HG03521 (cell line): ENCODE measurements at regions not wholly inside any gene's neighbourhood (a gene's known extent, or its start where the extent isn't known, plus 50 kb on each side); places are given as distances from the start of the nearest gene placed in this dataset.
"Not testable (repeated sequence)": the region's sequence is repeated elsewhere in the genome, so short reads cannot be mapped to it uniquely, and the experiment has no call there.

Experiments used
- ATAC-seq: cut with Tn5 transposase; IDR thresholded peaks from one replicate; pipeline ENCODE4 v1.9.1; 2021; ENCODE audit warnings: mild to moderate bottlenecking, moderate library complexity; ENCODE audit not compliant: unreplicated experiment

DNA sequence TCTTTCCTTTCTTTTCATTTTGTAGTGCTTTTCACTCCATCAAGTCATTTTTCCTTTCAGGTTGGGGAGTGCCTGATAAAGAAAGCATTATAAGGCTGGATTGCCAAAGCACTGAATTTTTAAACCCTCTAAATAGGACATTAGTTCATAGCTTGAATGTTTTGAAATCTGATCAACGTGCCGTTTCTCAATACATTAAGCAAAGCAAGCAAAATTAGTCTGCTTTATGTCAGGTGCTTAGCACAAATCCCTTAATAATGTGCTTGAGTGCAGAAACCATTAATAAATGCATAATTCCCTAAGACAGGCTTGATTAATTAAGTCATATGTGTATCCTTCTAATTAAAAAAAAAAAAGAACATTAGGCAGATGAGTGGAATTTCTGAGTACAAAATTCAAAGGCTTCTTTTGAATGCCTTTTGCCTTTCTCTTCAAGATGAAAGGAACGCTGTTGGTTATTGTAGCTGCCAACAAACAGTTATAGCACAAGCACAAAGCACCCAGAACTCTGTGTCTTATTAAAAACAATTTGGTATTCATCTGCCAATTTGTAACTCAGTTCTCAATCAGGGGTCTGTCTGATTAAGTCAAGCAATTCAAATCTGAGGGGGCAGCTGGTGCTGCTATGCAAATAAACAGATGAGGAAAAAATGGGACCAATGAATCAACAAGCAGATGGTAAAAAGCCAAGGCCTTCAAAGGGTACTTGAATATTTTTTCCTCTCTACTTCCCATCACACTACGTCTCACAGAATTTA is 233.7 kb downstream of the TLE1 start:
- ATAC-seq: no peak

DNA sequence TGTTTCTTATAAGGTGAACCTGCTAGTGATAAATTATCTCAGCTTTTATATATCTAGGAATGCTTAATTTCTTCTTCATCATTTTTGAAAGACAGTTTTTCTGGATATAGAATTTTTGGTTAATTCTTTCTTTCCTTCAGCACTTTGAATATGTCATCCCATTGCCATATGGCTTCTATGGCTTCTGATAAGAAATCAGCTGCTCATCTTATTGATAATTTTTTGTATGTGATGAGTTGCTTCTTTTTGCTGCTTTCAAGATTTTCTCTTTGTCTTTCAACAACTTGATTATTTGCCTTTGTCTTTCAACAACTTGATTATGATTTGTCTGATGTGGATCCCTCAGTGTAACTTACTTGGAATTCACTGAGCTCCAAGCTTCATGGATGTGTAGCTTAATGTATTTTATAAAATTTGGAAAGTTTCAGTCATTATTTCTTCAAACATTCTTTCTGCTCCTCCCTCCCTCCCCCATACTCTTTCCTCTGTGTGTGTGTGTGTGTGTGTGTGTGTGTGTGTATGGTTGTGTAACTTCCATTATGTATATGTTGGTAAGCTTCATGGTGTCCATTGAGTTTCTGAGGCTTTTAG is 243.9 kb downstream of the TLE1 start:
- ATAC-seq: no peak

DNA sequence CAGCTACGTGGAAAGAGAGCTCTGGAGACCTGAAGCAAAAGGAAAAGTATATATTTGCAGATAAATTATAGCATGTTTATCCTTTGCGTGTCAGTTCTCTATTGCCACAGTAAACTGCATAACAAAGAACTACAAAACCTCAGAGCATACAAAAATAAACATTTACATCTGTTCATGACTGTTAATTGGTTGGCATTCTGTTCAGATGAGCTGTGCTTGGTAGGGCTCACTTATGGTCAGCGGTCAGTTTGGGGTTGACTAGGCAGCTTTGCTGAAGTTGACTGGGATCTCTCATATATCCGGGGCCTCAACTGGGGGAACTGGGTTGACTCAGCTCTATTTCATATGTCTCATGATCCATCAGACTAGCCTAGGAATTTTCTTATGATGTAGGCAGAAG is 257.7 kb downstream of the TLE1 start:
- ATAC-seq: no peak

DNA sequence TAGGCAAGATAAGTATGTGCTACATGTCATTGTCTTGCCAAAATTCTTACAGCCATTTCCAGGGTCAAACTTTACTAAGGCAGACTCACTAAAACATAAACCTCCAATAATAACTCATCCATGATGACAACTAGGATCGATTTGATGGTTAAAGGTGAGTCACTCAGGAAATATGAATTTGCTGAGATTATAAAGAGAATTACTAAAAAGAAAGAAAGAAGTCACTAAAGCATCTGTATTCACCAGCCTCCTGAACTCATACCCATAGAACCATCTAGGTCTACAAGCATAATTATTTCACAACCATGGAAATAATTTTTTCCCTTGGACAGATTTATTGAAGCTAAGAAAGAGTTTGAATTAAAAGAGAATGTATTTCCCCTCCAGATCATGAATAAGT is 258.6 kb downstream of the TLE1 start:
- ATAC-seq: no peak

DNA sequence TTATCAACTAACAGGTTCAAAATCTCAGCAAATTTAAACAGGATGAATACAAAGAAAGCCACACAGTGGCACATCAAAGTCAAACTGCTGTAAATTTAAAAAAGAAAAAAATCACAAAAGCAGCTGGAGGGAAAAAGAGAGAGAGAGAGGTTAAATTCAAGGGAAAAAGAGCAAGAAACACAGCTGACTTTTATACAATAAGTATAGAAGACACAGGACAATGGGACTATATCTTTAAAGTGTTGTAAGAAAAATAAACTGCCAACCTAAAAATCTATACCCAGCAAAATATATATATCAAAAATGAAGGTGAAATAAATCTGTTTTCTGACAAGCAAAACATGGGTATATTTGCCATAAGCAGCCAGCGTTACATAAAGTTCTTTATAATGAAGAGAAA is 261.5 kb downstream of the TLE1 start:
- no peak for ATAC-seq

DNA sequence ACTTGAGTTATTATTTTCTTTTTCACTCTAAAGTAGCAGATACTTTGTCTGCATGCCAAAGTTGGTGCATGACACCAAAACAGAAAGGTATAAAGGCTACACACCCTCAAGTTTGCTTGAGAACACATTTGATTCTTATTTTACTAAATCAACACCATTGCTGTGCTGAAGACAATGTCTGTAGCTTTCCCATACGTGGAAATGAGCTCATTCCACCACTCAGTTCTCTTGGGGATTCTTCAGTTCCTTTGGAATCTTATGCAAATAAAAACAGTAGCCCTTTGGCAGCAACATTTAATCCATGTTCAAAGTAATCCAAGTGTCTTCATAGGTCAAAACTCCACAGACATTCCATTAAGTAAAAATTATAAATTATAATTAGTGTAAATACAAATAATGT is 264.9 kb downstream of the TLE1 start:
- ATAC-seq: no peak

DNA sequence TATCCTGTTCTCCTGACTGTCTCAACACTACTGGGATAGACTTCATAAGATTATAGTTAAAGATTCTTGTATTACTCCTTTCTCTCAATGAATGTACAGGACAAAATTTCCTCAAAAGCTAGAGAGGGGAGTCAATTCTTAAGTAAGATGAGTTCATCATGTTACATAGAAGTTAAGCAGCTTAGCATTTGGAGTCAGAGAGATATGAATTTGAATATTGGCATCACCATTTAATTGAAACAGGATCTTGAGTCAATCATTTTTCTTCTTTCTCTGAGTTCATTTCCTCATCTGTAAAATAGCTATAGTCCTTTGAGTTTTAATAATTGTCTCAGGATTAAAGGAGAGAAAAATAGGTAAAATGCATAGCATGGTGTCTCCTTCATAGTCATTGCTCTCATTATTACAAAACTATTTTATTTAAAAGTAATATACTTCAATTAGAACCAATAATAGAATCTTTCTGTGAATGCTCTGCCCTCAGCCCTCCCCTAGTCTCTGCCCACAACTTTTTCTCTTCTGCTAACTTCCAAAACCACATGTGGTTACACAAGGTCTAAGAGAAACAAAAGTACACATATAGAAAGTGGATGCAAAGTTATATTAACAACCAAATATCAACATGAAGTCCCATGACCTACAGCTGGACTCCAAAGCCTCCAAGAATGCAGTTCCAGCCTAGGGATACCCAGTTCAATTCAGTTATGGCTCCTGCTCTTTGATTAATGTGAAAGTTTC is 265.6 kb downstream of the TLE1 start:
- ATAC-seq: no peak

DNA sequence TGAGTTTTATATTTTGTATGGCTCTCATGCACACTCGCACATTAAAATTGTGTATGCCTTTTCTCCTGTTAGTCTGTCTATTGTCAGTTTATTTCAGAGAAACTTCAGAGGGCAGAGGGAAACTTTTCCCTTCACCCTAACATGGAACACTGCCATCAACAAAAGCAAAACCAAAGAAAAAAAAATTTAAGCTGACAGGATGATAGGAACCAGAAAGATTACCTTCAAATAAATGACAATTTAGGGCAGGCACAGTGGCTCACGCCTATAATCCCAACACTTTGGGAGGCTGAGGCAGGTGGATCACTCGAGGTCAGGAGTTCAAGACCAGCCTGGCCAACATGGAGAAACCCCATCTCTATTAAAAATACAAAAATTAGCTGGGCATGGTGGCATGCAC is 268.3 kb downstream of the TLE1 start:
- not testable (repeated sequence) for ATAC-seq

DNA sequence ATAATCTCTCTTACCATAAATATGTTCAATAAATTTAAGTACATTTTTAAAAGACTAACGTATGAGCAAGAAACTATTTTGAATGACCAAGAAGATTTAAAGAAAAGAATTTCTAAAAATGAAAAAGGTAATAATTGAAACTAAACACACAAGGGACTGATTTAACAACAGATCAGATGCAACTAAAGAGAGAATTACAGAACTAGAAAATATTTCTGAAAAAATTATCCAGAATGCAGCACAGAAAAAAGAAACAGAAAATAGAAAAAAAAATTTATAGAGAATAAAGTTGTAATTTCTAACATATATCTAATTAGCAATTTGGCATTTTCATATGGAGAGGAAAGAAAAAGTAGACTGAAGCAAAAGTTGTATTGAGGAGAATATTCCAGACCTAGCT is 269.3 kb downstream of the TLE1 start:
- no peak for ATAC-seq

DNA sequence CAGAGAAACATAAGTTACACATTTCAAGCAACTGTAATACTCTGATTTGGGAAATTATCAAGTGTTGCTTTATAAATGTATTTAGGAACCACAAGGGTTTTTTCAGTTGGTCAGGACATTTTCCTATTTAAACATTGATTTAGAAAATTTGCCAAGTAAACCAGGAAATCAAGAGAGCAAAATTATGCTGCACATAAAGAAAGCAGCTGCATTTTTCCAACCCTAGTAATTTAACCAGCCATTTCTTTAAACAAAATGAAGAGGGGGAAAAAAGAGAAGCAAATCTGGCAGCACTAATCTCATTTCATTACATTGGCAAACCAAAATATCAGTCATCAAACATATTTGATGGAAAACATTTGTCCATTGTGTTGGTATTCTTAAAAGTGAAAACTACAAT is 271.4 kb downstream of the TLE1 start:
- no peak for ATAC-seq

DNA sequence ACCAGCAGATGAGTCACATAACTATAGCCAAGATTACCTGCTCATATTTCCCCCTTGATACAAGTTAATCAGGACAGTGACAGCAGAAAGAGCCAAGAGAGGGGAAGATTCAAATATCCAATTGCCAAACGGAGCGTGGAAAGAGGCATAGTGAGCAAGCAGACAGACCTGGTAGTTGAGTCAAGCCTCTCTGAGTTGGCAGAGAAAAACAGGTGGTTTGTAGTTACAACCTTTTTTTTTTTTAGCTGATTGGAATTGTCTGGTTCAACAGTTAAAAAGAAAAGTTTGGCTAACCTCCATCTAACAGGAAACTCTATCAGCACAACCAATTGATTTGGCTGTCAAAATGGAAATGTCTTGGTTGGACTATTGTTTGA is 272.1 kb downstream of the TLE1 start:
- ATAC-seq: no peak

DNA sequence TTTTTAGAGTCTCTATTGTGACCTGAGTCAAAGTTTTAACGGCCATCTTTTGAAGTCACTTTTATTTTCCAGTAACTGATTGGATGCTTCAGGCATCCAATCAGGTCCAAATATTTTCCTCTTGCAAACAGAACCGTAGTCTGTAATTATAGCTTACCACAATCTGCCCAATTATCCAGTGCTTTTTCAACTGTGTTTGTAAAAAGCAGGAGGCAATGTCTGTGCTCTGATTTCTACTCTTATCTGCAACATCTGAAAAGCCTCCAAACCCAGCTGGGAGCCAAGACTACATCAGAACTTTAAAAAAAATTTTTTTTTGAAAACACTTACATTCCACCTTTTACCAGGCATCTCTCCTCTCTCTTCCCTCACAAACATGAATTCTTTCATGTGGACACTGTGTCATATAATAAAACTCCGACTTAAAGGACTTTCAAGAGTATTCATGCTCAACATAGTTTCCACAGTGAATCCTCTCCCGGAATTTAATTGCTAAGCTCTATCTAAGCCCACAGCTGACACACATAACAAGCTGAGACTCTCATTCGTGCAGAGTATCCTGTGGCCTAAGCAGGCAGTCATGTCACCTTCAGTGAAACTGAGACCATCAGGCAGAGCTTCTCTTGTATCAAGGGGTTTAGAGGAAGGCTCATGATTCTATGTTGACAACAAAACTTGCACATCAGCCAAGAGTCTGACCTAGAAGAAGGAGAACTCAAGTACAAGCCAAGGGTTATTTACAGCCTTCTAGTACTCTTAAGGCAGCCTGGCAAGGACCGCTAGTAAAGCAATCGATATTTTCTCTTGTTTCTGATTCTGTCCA is 272.7 kb downstream of the TLE1 start:
- no peak for ATAC-seq

DNA sequence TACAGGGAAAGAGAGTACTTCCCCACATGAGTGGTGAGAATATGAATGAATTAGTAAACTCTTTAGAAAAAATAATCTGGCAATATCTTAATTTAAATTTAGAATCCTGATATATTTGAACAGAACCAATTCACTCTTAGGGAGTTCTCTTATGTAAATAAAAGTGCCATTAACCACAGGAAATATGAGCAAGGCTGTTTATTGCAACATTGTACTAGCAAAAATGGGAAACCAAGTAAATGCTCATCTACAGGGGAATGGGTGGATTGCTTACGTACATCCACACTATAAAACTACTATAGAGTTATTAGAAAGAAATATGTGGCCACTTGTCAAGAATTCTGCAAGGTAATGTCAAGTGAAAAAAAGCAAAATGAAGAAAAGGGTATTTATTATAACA is 274.5 kb downstream of the TLE1 start:
- no peak for ATAC-seq

DNA sequence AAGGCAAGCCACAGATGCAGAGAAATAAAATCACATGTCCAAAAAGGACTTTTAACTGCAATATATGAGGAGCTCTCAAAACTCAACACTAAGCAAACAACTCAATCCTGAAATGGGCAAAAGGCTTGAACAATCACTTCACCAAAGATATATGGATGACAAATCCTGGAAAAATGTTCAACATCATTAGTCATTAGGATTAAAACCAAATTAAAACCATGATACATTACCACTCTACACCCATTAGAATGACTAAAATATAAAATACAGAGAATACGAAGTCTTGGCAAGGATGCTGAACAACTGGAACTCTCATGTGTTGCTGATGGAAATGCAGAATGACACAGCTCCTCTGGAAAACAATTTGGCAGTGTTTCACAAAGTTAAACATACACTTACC is 277.4 kb downstream of the TLE1 start:
- ATAC-seq: no peak

DNA sequence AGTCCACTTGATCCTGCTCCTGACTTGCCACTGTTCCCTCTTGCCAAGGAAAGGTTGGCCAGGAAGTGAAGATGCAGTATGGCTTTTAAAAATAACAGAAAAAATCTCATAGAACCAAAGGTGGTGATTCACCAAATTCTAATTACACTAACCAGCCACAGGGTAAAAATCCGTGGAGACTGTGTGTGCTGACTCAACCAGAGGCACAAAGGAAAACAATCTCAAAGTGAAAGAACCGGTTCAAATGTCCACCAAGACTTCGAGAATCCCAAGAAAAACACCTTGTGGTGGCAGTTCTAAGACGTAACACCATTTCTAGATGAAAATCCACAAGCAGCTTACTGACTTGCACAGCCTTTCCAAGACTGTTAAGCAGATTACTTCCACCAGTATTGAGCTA is 279.1 kb downstream of the TLE1 start:
- no peak for ATAC-seq

DNA sequence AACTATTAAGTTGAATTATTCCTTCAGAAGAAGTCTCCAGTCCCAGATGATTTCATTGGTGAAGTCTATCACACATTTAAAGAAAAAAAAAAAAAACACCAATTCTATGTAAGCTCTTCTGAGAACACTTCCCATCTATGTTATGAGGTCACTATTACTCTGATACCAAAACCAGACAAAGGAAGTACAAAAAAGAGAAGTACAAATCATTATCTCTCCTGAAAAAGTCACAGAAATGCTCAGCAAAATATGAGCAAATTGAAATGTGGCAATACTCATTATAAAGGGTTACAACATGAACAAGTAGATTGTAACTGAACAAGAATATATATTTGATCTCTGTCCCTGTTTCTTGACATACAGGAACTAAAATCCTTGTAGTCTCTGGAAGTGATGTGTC is 280.4 kb downstream of the TLE1 start:
- no peak for ATAC-seq

DNA sequence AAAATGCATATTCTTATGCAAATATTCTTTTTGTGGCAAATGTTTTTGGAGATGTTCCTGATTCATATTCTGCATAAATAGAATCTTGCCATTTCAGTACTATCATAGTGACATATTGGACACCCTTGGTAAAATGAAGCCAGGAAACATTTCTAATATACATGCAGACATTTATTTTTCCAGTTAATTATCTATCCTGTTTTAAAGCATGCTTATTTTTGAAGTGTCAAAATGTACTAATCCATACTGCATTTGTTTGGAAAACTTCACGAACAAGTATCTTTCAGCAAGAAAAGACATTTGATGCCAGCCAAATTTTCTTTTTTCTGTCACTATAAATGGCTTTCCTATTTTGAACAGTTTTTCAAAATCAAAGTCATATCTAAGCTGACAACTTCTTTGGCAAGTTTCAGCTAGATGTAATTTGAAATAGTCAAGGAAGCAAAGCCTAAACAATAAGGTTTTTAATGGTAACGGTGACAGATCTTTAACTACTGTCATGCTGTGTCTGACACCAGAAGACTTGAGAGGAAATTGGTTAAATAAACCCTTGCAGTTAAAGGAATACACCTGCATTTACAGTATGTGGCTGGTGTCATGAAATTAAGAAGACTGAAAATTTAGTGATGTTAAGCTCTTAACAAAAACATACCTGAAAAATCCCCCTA is 284.3 kb downstream of the TLE1 start:
- ATAC-seq: no peak

DNA sequence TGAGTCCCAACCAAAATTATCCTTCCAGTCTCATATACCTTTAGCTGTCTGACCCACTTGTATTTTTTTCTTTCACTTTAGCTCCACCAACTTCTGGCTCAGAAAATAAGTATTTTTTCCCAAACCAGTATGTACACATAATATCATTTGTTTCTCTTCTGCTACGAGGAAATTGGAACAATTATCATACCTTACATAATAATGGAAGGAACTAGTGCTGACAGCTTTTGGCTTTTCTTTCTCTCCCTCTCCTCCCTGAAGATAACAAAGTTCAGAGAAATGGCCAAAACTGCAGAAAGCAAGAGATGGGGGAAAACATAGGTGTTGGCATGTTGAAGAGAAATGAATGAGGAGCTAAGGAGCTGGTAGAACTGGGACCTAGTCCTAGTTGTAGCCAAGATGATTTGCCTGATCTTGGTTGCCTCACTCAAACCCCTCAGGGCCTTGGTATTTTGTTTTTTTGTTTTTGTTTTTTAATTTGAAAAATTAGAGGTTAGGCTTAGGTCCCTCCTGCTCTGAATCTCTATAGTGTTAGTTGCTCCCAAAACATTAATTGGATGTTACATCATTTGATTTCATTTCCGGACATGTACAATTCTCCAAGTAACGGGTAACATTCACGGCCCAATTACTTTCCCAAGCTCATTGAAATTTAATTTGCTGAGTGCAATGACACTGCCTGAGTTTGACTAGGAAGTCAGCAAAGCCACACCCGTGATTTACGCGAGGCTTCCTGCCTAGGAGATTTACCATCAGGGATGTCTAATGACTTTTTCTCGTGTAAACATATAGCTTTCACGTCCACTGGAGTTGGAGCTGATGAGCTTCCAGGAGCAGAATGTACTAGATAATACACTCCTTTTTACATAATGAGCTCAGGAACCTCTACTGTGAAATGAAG is 291.6 kb downstream of the TLE1 start:
- no peak for ATAC-seq

DNA sequence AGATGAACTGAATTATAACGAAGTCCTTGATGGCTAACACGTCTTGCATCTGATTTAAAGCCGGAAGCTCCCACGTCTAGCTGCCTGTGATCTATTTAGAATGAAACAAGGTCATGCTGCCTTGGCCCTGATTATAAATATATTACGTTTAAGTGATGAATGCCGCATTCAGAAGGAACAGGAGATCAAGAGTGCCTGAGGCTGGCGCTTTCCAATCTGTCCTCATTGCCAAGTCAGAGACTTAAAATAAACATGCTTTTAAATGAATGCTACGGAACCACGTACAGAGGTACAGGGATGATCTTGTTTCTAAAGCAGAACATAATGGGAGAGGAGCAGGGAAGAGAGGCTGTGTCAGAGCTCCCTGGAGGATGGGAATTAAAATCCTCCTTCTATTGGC is 292.8 kb downstream of the TLE1 start:
- ATAC-seq: no peak

DNA sequence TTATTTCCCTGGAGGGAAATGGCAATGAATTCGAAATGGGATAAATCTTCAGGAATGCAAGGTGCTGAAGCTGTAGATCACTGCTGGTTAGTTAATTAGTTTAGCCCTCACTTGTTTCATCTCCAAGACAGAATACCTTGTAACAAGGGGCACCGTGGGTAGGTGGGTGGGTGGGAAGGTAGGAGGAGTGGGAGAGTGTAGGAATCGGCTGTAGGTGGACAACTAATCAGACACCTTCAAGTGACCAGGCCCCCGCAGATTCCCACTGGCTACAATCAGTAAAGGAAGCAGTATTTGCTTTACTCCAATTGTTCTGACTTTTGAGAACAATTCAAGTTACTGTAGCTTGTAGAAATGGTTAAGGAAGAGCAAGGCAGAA is 293.7 kb downstream of the TLE1 start:
- no peak for ATAC-seq
